ENCODE measurements at regions not wholly inside any gene's neighbourhood (a gene's known extent, or its start where the extent isn't known, plus 50 kb on each side); places are given as distances from the start of the nearest gene placed in this dataset.

- DNase-seq (ENCODE audit: low read depth in 2 of 2) = no peak
Measured at GRCh38 chr4:124321364-124321763, 391.2 kb downstream of the ANKRD50 start.

GRCh38 chr4:124322234-124323065, 390.1 kb downstream of the ANKRD50 start:
- no peak for DNase-seq (ENCODE audit: low read depth in 2 of 2)

GRCh38 chr4:124325690-124326089, 386.8 kb downstream of the ANKRD50 start:
- no peak for DNase-seq (ENCODE audit: low read depth in 2 of 2)

- no peak for DNase-seq (ENCODE audit: low read depth in 2 of 2)
Measured at GRCh38 chr4:124329134-124329533, 383.4 kb downstream of the ANKRD50 start.

- DNase-seq (ENCODE audit: low read depth in 2 of 2) = no peak
Measured at GRCh38 chr4:124330045-124330444, 382.5 kb downstream of the ANKRD50 start.

- DNase-seq (ENCODE audit: low read depth in 2 of 2) = no peak
Measured at GRCh38 chr4:124331781-124332180, 380.8 kb downstream of the ANKRD50 start.

GRCh38 chr4:124333466-124333865, 379.1 kb downstream of the ANKRD50 start:
- no peak for DNase-seq (ENCODE audit: low read depth in 2 of 2)

GRCh38 chr4:124334119-124334518, 378.4 kb downstream of the ANKRD50 start:
- DNase-seq (ENCODE audit: low read depth in 2 of 2) = no peak

GRCh38 chr4:124337874-124338273, 374.7 kb downstream of the ANKRD50 start:
- no peak for DNase-seq (ENCODE audit: low read depth in 2 of 2)

- no peak for DNase-seq (ENCODE audit: low read depth in 2 of 2)
Measured at GRCh38 chr4:124343661-124344171, 368.8 kb downstream of the ANKRD50 start.

- no peak for DNase-seq (ENCODE audit: low read depth in 2 of 2)
Measured at GRCh38 chr4:124372916-124373315, 339.6 kb downstream of the ANKRD50 start.

GRCh38 chr4:124386163-124386562, 326.4 kb downstream of the ANKRD50 start:
- no peak for DNase-seq (ENCODE audit: low read depth in 2 of 2)

GRCh38 chr4:124386648-124387047, 325.9 kb downstream of the ANKRD50 start:
- DNase-seq (ENCODE audit: low read depth in 2 of 2) = no peak

- DNase-seq (ENCODE audit: low read depth in 2 of 2) = no peak
Measured at GRCh38 chr4:124389591-124389990, 322.9 kb downstream of the ANKRD50 start.

GRCh38 chr4:124390861-124391260, 321.7 kb downstream of the ANKRD50 start:
- no peak for DNase-seq (ENCODE audit: low read depth in 2 of 2)

GRCh38 chr4:124396333-124396732, 316.2 kb downstream of the ANKRD50 start:
- DNase-seq (ENCODE audit: low read depth in 2 of 2) = no peak

GRCh38 chr4:124401606-124402005, 310.9 kb downstream of the ANKRD50 start:
- DNase-seq (ENCODE audit: low read depth in 2 of 2) = no peak

- no peak for DNase-seq (ENCODE audit: low read depth in 2 of 2)
Measured at GRCh38 chr4:124409044-124409443, 303.5 kb downstream of the ANKRD50 start.

GRCh38 chr4:124414276-124415040, 298.1 kb downstream of the ANKRD50 start:
- DNase-seq (ENCODE audit: low read depth in 2 of 2) = no peak

- no peak for DNase-seq (ENCODE audit: low read depth in 2 of 2)
Measured at GRCh38 chr4:124415146-124415545, 297.4 kb downstream of the ANKRD50 start.

- DNase-seq (ENCODE audit: low read depth in 2 of 2) = no peak
Measured at GRCh38 chr4:124417371-124417770, 295.2 kb downstream of the ANKRD50 start.

- DNase-seq (ENCODE audit: low read depth in 2 of 2) = no peak
Measured at GRCh38 chr4:124420166-124420695, 292.3 kb downstream of the ANKRD50 start.

- DNase-seq (ENCODE audit: low read depth in 2 of 2) = no peak
Measured at GRCh38 chr4:124423160-124423559, 289.4 kb downstream of the ANKRD50 start.

All from stimulated activated CD4-positive, alpha-beta T cell treated with anti-CD3 and anti-CD28 coated beads, Interleukin-1b, Interleukin-23, amount 100 ng/mL, for 4 hours (primary cell).